A549 (cell line): ENCODE measurements at regions not wholly inside any gene's neighbourhood (a gene's known extent, or its start where the extent isn't known, plus 50 kb on each side); places are given as distances from the start of the nearest gene placed in this dataset.

Source experiments
- ATAC-seq, 2 experiments: fragments of 200-7000 bp in 1 of 2; fragments of >200 bp in 1 of 2; cut with Nextera tagmentation in 1 of 2; cut with Tn5 transposase in 1 of 2; 3 replicates each; pipeline versions ENCODE4 v1.8.0 to v1.9.1; 2018 to 2020; ENCODE audit warnings: mild to moderate bottlenecking in 1 of 2, moderate library complexity in 1 of 2
- CTCF ChIA-PET: fragments of 300-600 bp; sonication (Branson Sonifier 250); formaldehyde crosslinking; extraction: SDS; loops from one replicate; lab custom pipeline; 2021; ENCODE audit warnings: antibody characterized with exemption, inconsistent platforms; lab: Yijun Ruan, JAX
- POLR2A ChIA-PET: fragments of 350-600 bp; formaldehyde crosslinking; extraction: SDS; loops from one replicate; lab custom pipeline; 2021; ENCODE audit warnings: antibody characterized with exemption, inconsistent platforms; lab: Yijun Ruan, JAX
- DNase-seq, 2 experiments: peaks; one replicate each; pipeline versions ENCODE4 v3.0.0 to v3.0.0-alpha.2; 2011 to 2016; ENCODE audit warnings: low read depth in 1 of 2, low spot score in 1 of 2
- FAIRE-seq: peaks from 2 replicates; lab custom pipeline; 2011; peaks lifted over from hg19 to GRCh38; lab: Jason Lieb, UNC
- H3K27ac ChIP-seq, 2 experiments: fragments of >200 bp; sonication (Bioruptor Twin); formaldehyde crosslinking; 3 replicates each; pipeline ENCODE4 v1.5.1; 2016 to 2017
- H3K4me1 ChIP-seq: fragments of >200 bp; sonication (Bioruptor Twin); formaldehyde crosslinking; 3 replicates; pipeline ENCODE4 v1.6.1; 2016
- H3K4me2 ChIP-seq: fragments of >200 bp; sonication (Bioruptor Twin); formaldehyde crosslinking; 3 replicates; pipeline ENCODE4 v1.6.1; 2016
- H3K4me3 ChIP-seq: fragments of >200 bp; sonication (Bioruptor Twin); formaldehyde crosslinking; 3 replicates; pipeline ENCODE4 v1.5.1; 2016
- H3K9me3 ChIP-seq: fragments of >200 bp; sonication (Bioruptor Twin); formaldehyde crosslinking; 3 replicates; pipeline ENCODE4 v1.6.1; 2016
- BHLHE40 ChIP-seq: IDR thresholded peaks from 2 replicates; pipeline ENCODE4 v1.6.1; 2012; ENCODE audit warnings: low read depth, low read length, inconsistent platforms
- CBX2 ChIP-seq: fragments of 200-600 bp; sonication (generic); IDR thresholded peaks from 2 replicates; pipeline ENCODE4 v1.6.1; 2016; ENCODE audit warnings: low read depth, mild to moderate bottlenecking, borderline replicate concordance
- E2F6 ChIP-seq: IDR thresholded peaks from 2 replicates; pipeline ENCODE4 v1.6.1; 2012; ENCODE audit warnings: low read depth, borderline replicate concordance
- EHMT2 ChIP-seq: fragments of 200-600 bp; sonication (generic); IDR thresholded peaks from 2 replicates; pipeline ENCODE4 v1.6.1; 2016; ENCODE audit warnings: antibody characterized with exemption, low read depth, mild to moderate bottlenecking, moderate library complexity
- FOSB ChIP-seq: fragments of 250-450 bp; sonication (Bioruptor Pico); IDR thresholded peaks from 2 replicates; pipeline ENCODE4 v1.5.0; 2020; ENCODE audit warnings: mild to moderate bottlenecking, moderate library complexity
- FOSL2 ChIP-seq, 2 experiments: fragments of 450-650 bp in 1 of 2; fragments of >200 bp in 1 of 2; sonication (Bioruptor Twin) in 1 of 2; formaldehyde crosslinking; IDR thresholded peaks; 2 replicates each; pipeline versions ENCODE4 v1.5.0 to v1.6.1; 2016 to 2020; ENCODE audit warnings: mild to moderate bottlenecking in 1 of 2, moderate library complexity in 1 of 2
- FOXS1 ChIP-seq: fragments of 250-450 bp; sonication (Bioruptor Pico); IDR thresholded peaks from 2 replicates; pipeline ENCODE4 v1.5.0; 2020; ENCODE audit warnings: mild to moderate bottlenecking, moderate library complexity
- HES2 ChIP-seq: fragments of >200 bp; sonication (Bioruptor Twin); formaldehyde crosslinking; IDR thresholded peaks from 2 replicates; pipeline ENCODE4 v1.6.1; 2016
- HEYL ChIP-seq: fragments of 250-450 bp; sonication (Bioruptor Pico); IDR thresholded peaks from 2 replicates; pipeline ENCODE4 v1.8.0; 2021; ENCODE audit warnings: mild to moderate bottlenecking, moderate library complexity
- HOXA7 ChIP-seq: fragments of 250-450 bp; sonication (Bioruptor Pico); IDR thresholded peaks from 2 replicates; pipeline ENCODE4 v1.5.0; 2020; ENCODE audit warnings: mild to moderate bottlenecking, moderate library complexity
- HOXB13 ChIP-seq: fragments of 250-450 bp; sonication (Bioruptor Pico); IDR thresholded peaks from 2 replicates; pipeline ENCODE4 v1.5.0; 2020; ENCODE audit warnings: low read depth, mild to moderate bottlenecking, moderate library complexity
- JUNB ChIP-seq: fragments of >200 bp; sonication (Bioruptor Twin); formaldehyde crosslinking; IDR thresholded peaks from 2 replicates; pipeline ENCODE4 v1.6.1; 2016
- KDM5A ChIP-seq: fragments of 200-600 bp; sonication (generic); IDR thresholded peaks from 2 replicates; pipeline ENCODE4 v1.6.1; 2016; ENCODE audit warnings: antibody characterized with exemption, mild to moderate bottlenecking
- MAZ ChIP-seq: fragments of 150-350 bp; IDR thresholded peaks from 2 replicates; pipeline ENCODE4 v1.6.1; 2014; ENCODE audit warnings: antibody characterized with exemption, low read depth, low read length, borderline replicate concordance
- MYC ChIP-seq: IDR thresholded peaks from 2 replicates; pipeline ENCODE4 v1.6.1; 2012; ENCODE audit warnings: mild to moderate bottlenecking, inconsistent platforms, low read length, improper control_type of control experiment, borderline replicate concordance
- PHF8 ChIP-seq: fragments of 200-600 bp; sonication (generic); IDR thresholded peaks from 2 replicates; pipeline ENCODE4 v1.6.1; 2016; ENCODE audit warnings: low read depth, mild to moderate bottlenecking, antibody characterized with exemption, moderate library complexity, borderline replicate concordance
- POLR2AphosphoS2 ChIP-seq: conservative IDR thresholded peaks from 2 replicates; pipeline ENCODE4 v1.6.1; 2012; ENCODE audit warnings: low read length, improper control_type of control experiment, inconsistent platforms
- RAD21 ChIP-seq, 2 experiments: fragments of >200 bp in 1 of 2; sonication (Bioruptor Twin) in 1 of 2; formaldehyde crosslinking in 1 of 2; IDR thresholded peaks in 1 of 2; conservative IDR thresholded peaks in 1 of 2; 2 replicates in 1 of 2; 3 replicates in 1 of 2; pipeline ENCODE4 v1.6.1; 2012 to 2018; ENCODE audit warnings: inconsistent platforms in 1 of 2
- TP53 ChIP-seq: fragments of 250-450 bp; sonication (Bioruptor Pico); IDR thresholded peaks from 2 replicates; pipeline ENCODE4 v1.5.0; 2021; ENCODE audit warnings: mild to moderate bottlenecking, moderate library complexity
- USF2 ChIP-seq: fragments of 450-650 bp; IDR thresholded peaks from 2 replicates; pipeline ENCODE4 v1.6.1; 2014; ENCODE audit warnings: antibody characterized with exemption
- ZC3H11A ChIP-seq: fragments of 450-650 bp; IDR thresholded peaks from 2 replicates; pipeline ENCODE4 v1.6.1; 2014; ENCODE audit warnings: antibody characterized with exemption, mild to moderate bottlenecking
- ZSCAN20 ChIP-seq: fragments of 250-450 bp; sonication (Bioruptor Pico); IDR thresholded peaks from 2 replicates; pipeline ENCODE4 v1.8.0; 2022; ENCODE audit warnings: mild to moderate bottlenecking, moderate library complexity
- WGBS: methylation state at CpG from one replicate; pipeline ENCODE4 v1.1.6; 2017; ENCODE audit errors: missing lambda C conversion rate; 5-methylcytosine and 5-hydroxymethylcytosine counted together
- TF ChIP-seq, protein P1 (sequence below): fragments of >200 bp; sonication (Bioruptor Twin); formaldehyde crosslinking; IDR thresholded peaks from 3 replicates; pipeline ENCODE4 v1.5.1; 2016
- TF ChIP-seq, protein P2 (sequence below): fragments of >200 bp; sonication (Bioruptor Twin); formaldehyde crosslinking; IDR thresholded peaks from 3 replicates; pipeline ENCODE4 v1.6.1; 2016
- TF ChIP-seq, protein P3 (sequence below): IDR thresholded peaks from 2 replicates; pipeline ENCODE4 v1.6.1; 2012

DNA sequence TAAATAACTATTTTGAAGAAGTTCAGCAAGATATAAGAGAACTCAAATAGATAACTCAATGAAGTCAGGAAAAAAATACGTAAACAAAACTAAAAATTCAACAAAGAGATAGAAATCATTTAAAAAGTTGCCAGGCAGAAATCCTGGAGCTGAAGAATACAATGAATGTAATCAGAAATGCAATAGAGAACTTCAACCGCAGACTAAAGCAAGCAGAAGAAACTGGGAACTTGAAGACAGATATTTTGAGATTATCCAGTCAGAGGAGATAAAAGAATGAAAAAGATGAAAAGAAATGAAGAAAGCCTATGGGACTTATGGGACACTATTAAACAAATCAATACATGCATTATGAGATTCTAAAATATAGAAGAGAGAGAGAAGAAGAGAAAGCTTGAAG, 129.1 kb upstream of the LPAR1 start:
- Histone ChIP-seq H3K4me1 (no peaks in the 10 kb centered on the region), H3K4me2 (no peak overlapping the region), H3K4me3 (no peak overlapping the region), H3K27ac (no peak overlapping the region), H3K9me3 (0 out of 3 replicates have a peak, but pooled peaks cover 6% of the 10 kb centered on the region)
- 83% methylated on average over 2 of the region's 2 CpGs for WGBS
- ChIA-PET POLR2A (no interaction called here), CTCF (no interaction called here)
- ATAC-seq = no peak
- no peak for FAIRE-seq
- TF ChIP-seq ZC3H11A (no peak), HES2 (no peak), TP53 (CRISPR knock-in tag) (no peak), ZSCAN20 (CRISPR knock-in tag) (no peak), PHF8 (no peak), FOSB (CRISPR knock-in tag) (no peak), HOXB13 (no peak), EHMT2 (no peak), KDM5A (no peak), JUNB (no peak), USF2 (no peak), HEYL (no peak), E2F6 (no peak), HOXA7 (CRISPR knock-in tag) (no peak)
- TF ChIP-seq, protein P1, sequence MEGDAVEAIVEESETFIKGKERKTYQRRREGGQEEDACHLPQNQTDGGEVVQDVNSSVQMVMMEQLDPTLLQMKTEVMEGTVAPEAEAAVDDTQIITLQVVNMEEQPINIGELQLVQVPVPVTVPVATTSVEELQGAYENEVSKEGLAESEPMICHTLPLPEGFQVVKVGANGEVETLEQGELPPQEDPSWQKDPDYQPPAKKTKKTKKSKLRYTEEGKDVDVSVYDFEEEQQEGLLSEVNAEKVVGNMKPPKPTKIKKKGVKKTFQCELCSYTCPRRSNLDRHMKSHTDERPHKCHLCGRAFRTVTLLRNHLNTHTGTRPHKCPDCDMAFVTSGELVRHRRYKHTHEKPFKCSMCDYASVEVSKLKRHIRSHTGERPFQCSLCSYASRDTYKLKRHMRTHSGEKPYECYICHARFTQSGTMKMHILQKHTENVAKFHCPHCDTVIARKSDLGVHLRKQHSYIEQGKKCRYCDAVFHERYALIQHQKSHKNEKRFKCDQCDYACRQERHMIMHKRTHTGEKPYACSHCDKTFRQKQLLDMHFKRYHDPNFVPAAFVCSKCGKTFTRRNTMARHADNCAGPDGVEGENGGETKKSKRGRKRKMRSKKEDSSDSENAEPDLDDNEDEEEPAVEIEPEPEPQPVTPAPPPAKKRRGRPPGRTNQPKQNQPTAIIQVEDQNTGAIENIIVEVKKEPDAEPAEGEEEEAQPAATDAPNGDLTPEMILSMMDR = no peak
- TF ChIP-seq, protein P2, sequence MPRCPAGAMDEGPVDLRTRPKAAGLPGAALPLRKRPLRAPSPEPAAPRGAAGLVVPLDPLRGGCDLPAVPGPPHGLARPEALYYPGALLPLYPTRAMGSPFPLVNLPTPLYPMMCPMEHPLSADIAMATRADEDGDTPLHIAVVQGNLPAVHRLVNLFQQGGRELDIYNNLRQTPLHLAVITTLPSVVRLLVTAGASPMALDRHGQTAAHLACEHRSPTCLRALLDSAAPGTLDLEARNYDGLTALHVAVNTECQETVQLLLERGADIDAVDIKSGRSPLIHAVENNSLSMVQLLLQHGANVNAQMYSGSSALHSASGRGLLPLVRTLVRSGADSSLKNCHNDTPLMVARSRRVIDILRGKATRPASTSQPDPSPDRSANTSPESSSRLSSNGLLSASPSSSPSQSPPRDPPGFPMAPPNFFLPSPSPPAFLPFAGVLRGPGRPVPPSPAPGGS = no peak
- DNase-seq = no peak

- Histone ChIP-seq H3K27ac (no peak overlapping the region), H3K9me3 (0 out of 3 replicates have a peak, but pooled peaks cover 6% of the 10 kb centered on the region), H3K4me1 (peaks cover 6% of the 10 kb centered on the region; the same call in 1 of the 3 replicates), H3K4me2 (no peak overlapping the region), H3K4me3 (no peak overlapping the region)
- ChIA-PET CTCF (no interaction called here), POLR2A (no interaction called here)
- ATAC-seq (no peak), DNase-seq (no peak), FAIRE-seq (peak; percentile 7)
- WGBS = 80% methylated on average over 5 of the region's 5 CpGs
- no peak for TF ChIP-seq MYC
These were observed 125.6 kb upstream of the LPAR1 start for GRCh38 chr9:111163716-111164389.

GRCh38 chr9:111162026-111162425, 123.8 kb upstream of the LPAR1 start:
- Histone ChIP-seq H3K4me1 (peaks cover 6% of the 10 kb centered on the region; the same call in 1 of the 3 replicates), H3K4me3 (no peak overlapping the region), H3K9me3 (0 out of 3 replicates have a peak, but pooled peaks cover 3% of the 10 kb centered on the region), H3K27ac (no peak overlapping the region), H3K4me2 (no peak overlapping the region)
- 79% methylated on average over 3 of the region's 3 CpGs for WGBS
- no peak for DNase-seq
- FAIRE-seq = no peak
- no peak for ATAC-seq
- ChIA-PET CTCF (no interaction called here), POLR2A (no interaction called here)
- TF ChIP-seq MAZ (no peak), FOXS1 (CRISPR knock-in tag) (no peak), BHLHE40 (no peak), HOXA7 (CRISPR knock-in tag) (no peak), RAD21 (conservative IDR thresholded peaks at IDR 0.05 in 1 of 2, IDR thresholded peaks at IDR 0.05 in 1 of 2) (no peak), KDM5A (no peak), POLR2AphosphoS2 (no peak), CBX2 (no peak), FOSL2 (IDR thresholded peaks at IDR 0.05) (no peak), FOSL2 (CRISPR knock-in tag; IDR thresholded peaks at IDR 0.05) (no peak)
- TF ChIP-seq, protein P3, sequence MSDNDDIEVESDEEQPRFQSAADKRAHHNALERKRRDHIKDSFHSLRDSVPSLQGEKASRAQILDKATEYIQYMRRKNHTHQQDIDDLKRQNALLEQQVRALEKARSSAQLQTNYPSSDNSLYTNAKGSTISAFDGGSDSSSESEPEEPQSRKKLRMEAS = no peak
- TF ChIP-seq, protein P1 = no peak
